ENCODE measurements at regions not wholly inside any gene's neighbourhood (a gene's known extent, or its start where the extent isn't known, plus 50 kb on each side); places are given as distances from the start of the nearest gene placed in this dataset.

DNA sequence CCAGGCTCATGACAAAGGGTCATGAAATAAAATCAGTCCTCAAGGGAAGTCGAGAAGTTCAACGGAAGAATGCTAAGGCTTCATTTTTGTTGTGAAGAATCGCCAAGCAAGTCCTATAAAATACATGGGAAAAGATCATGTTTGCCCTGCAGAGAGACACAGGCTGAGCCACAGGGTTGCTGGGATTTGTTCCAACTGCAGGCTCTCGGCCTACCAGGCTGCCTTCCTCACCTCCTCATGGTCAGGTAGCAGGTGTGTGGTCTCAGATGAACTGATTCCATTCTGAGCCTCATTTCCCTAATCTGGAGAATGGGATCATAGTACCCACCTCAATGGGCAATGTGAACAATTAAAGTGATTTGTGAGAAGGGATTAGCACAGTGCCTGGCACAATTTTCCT, 114.9 kb upstream of the SPATA13 start:
- H3K27ac ChIP-seq (ENCODE audit: low read length): no peak overlapping the region
- H3K9me3 ChIP-seq (ENCODE audit: control insufficient read depth, insufficient read depth, low read length): no peaks in the 10 kb centered on the region; the same call in 1 of the 2 replicates
- no peak for DNase-seq (ENCODE audit: low read depth, low spot score)
- H3K4me3 ChIP-seq (ENCODE audit: low read length): no peak overlapping the region
- no CpG with 5 or more reads among the region's 4 CpGs for WGBS (ENCODE audit: insufficient coverage, insufficient read length)
- H3K4me1 ChIP-seq (ENCODE audit: control insufficient read depth, insufficient read depth, low read length): peaks cover 1% of the 10 kb centered on the region; the same call in 1 of the 2 replicates
- H3K27me3 ChIP-seq (ENCODE audit: control insufficient read depth, insufficient read depth, low read length): 0 out of 2 replicates have a peak, but pooled peaks cover 2% of the 10 kb centered on the region
- H3K36me3 ChIP-seq (ENCODE audit: control insufficient read depth, insufficient read depth, low read length): no peaks in the 10 kb centered on the region

DNA sequence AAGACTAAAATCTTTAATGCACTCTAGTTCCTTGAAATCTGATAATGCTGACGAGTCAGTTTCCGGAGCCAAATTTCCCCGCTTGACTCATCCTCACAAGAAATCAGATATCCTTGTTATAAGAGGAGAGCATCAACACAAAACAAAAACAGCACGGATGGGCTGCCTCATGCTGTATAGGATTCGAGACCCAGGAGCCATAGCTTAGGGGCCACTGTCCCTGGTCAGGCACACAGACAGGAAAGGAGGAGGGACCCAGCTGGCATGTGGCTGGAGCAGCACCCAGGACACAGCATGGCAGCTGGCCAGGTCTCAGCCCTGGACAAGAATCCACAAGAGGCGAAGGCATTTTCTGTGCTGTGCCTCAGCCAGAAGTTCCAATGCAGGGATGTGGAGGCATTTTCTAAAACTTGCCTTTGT, 110.2 kb upstream of the SPATA13 start:
- no CpG with 5 or more reads among the region's 6 CpGs for WGBS (ENCODE audit: insufficient coverage, insufficient read length)
- Histone ChIP-seq H3K27ac (ENCODE audit: low read length) (no peak overlapping the region), H3K4me3 (ENCODE audit: low read length) (no peak overlapping the region), H3K4me1 (ENCODE audit: control insufficient read depth, insufficient read depth, low read length) (peaks cover 7% of the 10 kb centered on the region; the same call in 1 of the 2 replicates), H3K9me3 (ENCODE audit: control insufficient read depth, insufficient read depth, low read length) (no peaks in the 10 kb centered on the region; the same call in 1 of the 2 replicates), H3K27me3 (ENCODE audit: control insufficient read depth, insufficient read depth, low read length) (no peaks in the 10 kb centered on the region), H3K36me3 (ENCODE audit: control insufficient read depth, insufficient read depth, low read length) (no peaks in the 10 kb centered on the region)
- no peak for DNase-seq (ENCODE audit: low read depth, low spot score)

DNA sequence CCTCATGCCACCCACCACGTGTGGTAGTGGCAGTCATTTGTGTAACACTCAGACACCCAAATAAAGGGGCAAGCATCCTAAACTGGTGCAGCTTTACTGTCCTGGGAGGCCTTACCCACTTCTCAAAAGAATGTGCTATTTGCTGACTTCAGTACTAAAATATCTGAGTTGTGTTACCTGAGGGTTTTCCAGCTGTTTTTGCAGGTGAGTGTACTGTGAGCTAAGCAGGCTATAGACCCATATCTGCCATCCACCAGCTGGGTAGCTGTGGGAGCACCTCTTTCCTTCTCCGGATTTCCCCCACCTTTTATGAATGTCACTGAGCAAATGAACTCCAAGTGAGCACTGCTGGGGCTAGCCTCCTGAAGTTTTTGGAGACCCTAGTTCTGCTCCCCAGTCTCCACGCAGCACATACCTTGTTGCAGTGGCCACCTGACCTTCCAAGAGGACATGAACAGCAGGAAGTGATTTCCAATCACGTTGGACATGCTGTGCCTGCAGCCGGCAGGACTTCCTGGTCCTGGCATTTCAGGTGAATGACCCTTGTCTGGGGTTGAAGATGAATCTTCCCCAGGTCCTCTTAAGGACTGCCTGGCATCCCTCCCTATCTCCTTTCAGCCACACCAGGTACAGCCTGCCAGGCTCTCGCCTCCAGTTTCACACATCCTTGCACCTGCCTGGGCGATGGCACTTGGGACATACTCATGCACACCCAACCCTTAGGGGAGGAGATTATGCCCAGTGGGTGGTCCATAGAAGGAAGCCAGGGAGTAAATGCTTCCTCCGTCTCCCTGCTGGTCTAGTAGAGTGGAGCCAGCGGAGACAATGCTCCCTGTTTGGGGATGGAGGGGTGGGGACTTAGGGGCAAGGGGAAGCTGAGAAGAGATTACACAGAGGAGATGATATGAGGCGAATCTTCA, 109.5 kb upstream of the SPATA13 start:
- H3K27me3 ChIP-seq (ENCODE audit: control insufficient read depth, insufficient read depth, low read length): no peaks in the 10 kb centered on the region
- H3K27ac ChIP-seq (ENCODE audit: low read length): no peak overlapping the region
- H3K36me3 ChIP-seq (ENCODE audit: control insufficient read depth, insufficient read depth, low read length): no peaks in the 10 kb centered on the region
- H3K9me3 ChIP-seq (ENCODE audit: control insufficient read depth, insufficient read depth, low read length): no peaks in the 10 kb centered on the region; the same call in 1 of the 2 replicates
- H3K4me3 ChIP-seq (ENCODE audit: low read length): no peak overlapping the region
- peaks cover 7% of the 10 kb centered on the region; the same call in 1 of the 2 replicates for H3K4me1 ChIP-seq (ENCODE audit: control insufficient read depth, insufficient read depth, low read length)
- no peak for DNase-seq (ENCODE audit: low read depth, low spot score)
- no CpG with 5 or more reads among the region's 10 CpGs for WGBS (ENCODE audit: insufficient coverage, insufficient read length)

DNA sequence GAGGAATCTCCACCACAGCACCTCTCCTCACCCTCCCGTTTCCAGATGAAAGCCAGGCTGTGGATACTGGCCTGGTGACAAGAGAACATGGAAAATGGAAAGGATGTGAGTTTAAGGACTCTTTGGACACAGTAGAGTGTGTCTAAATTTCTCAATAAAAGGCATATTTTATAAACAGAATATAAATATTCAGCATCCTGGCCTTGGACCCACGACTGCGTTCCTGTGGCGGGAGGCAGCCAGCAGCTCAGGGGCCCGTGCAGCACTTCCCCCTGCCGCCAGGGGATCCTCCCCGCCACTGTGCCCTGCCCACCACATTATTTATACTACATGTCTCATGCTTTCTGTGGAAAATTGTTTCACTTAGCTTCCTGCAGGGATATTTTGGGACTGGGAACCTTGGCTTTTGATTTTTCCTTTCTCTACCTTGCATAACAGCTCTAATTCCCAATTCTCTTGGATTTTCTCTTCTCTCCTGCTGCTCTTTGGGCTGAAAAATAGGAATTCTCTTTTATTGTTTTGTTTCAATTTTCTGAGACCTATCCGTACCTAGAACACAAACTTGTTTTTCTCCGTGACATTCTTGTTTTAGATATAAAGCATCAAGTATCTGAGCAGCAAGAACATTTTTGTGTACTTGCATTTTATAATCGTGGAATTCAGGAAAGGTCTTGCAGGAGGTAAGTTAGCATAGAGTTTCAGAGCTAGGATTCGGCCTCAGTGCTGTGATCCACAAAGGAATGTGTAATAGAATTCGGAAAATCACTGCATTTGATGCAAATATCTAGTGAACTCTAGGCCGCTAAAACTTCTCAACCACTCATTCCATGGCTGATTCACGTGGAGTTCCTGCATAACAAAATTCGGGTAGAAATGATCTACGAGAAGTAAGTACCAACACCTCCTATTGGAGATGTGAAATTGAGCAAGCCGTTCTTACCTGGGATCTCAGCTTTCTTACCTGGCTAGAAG, 107.7 kb upstream of the SPATA13 start:
- no peak for DNase-seq (ENCODE audit: low read depth, low spot score)
- Histone ChIP-seq H3K9me3 (ENCODE audit: control insufficient read depth, insufficient read depth, low read length) (no peaks in the 10 kb centered on the region), H3K27ac (ENCODE audit: low read length) (no peak overlapping the region), H3K4me1 (ENCODE audit: control insufficient read depth, insufficient read depth, low read length) (peaks cover 7% of the 10 kb centered on the region; the same call in 1 of the 2 replicates), H3K27me3 (ENCODE audit: control insufficient read depth, insufficient read depth, low read length) (no peaks in the 10 kb centered on the region), H3K36me3 (ENCODE audit: control insufficient read depth, insufficient read depth, low read length) (no peaks in the 10 kb centered on the region), H3K4me3 (ENCODE audit: low read length) (no peak overlapping the region)
- no CpG with 5 or more reads among the region's 17 CpGs for WGBS (ENCODE audit: insufficient coverage, insufficient read length)

DNA sequence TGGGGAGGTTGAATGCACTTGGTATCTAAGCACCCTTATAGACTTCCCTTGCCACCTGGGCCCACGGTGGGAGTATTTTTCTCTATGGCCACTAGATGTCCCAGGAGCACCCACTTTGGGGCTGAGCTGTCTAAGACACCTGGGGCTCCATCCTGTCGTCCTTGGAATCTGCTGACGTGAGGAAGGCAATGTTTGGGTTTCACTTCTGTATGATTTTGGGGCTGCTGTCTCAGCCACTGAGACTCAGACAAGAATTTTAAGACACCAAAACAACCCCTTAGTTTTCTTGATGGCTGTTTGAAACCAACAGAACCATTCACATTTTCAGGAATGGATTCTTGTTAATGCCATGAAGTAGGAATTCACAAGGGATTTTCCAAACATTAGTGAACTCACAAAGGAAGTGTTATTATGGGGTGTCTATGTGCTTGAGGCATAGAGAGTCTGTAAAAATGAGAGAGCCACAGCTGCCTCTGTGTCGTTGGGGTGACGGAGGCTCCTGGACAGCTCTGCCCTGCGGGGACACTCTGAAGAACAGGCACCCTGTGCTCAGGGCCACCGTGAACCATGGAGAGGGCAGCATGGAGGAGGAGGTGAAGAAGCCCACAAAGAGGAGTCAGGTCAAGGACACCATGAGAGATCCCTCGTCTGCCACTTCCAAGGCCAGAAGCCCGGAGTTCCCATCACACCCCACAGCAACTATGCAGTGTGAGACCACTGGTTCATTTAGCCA, 106.8 kb upstream of the SPATA13 start:
- no CpG with 5 or more reads among the region's 9 CpGs for WGBS (ENCODE audit: insufficient coverage, insufficient read length)
- no peak overlapping the region for H3K4me3 ChIP-seq (ENCODE audit: low read length)
- peak; percentile 72 for DNase-seq (ENCODE audit: low read depth, low spot score)
- H3K4me1 ChIP-seq (ENCODE audit: control insufficient read depth, insufficient read depth, low read length): peaks cover 7% of the 10 kb centered on the region; the same call in 1 of the 2 replicates
- H3K27me3 ChIP-seq (ENCODE audit: control insufficient read depth, insufficient read depth, low read length): no peaks in the 10 kb centered on the region
- no peaks in the 10 kb centered on the region for H3K36me3 ChIP-seq (ENCODE audit: control insufficient read depth, insufficient read depth, low read length)
- H3K27ac ChIP-seq (ENCODE audit: low read length): no peak overlapping the region
- no peaks in the 10 kb centered on the region for H3K9me3 ChIP-seq (ENCODE audit: control insufficient read depth, insufficient read depth, low read length)

DNA sequence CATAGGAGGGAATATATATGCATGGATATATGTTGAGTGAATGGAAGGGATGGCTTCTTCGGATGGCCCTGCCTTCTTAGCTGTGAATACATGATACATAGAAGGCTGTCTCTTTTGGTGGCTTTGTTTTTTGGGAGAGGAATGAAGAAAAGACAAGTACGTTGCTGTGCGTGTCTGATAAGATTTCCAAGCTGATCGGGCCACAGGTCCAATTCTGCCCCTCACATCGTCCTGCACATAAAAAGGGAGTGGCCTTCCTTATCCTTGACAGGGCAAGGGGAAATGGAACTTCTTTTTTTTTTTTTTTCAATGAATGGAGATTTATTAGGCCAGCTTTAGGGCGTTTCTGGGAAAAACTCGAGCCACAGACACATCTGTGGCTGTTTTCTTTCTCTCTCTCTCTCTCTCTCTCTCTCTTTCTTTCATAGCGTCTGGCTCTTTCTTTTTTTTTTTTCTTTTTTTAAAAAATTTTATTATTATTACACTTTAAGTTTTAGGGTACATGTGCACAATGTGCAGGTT, 103.8 kb upstream of the SPATA13 start:
- Histone ChIP-seq H3K4me1 (ENCODE audit: control insufficient read depth, insufficient read depth, low read length) (peaks cover 3% of the 10 kb centered on the region; the same call in 1 of the 2 replicates), H3K9me3 (ENCODE audit: control insufficient read depth, insufficient read depth, low read length) (no peaks in the 10 kb centered on the region), H3K27me3 (ENCODE audit: control insufficient read depth, insufficient read depth, low read length) (no peaks in the 10 kb centered on the region), H3K27ac (ENCODE audit: low read length) (no peak overlapping the region), H3K4me3 (ENCODE audit: low read length) (no peak overlapping the region), H3K36me3 (ENCODE audit: control insufficient read depth, insufficient read depth, low read length) (no peaks in the 10 kb centered on the region)
- no peak for DNase-seq (ENCODE audit: low read depth, low spot score)
- WGBS (ENCODE audit: insufficient coverage, insufficient read length): no CpG with 5 or more reads among the region's 8 CpGs

DNA sequence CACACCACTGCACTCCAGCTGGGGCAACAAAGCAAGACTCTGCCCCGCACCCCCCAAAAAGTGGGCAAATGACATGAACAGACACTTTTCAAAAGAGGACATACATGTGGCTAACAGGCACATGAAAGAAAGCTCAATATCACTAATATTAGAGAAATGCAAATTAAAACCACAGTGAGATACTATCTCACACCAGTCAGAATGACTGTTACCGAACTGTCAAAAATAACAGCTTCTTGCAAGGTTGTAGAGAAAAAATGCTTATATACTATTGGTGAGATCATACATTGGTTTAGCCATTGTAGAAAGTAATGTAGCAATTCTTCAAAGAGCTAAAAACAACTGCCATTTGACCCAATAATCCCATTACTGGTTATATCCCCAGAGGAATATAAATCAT, 99.5 kb upstream of the SPATA13 start:
- Histone ChIP-seq H3K27ac (ENCODE audit: low read length) (no peak overlapping the region), H3K36me3 (ENCODE audit: control insufficient read depth, insufficient read depth, low read length) (no peaks in the 10 kb centered on the region), H3K9me3 (ENCODE audit: control insufficient read depth, insufficient read depth, low read length) (no peaks in the 10 kb centered on the region), H3K27me3 (ENCODE audit: control insufficient read depth, insufficient read depth, low read length) (no peaks in the 10 kb centered on the region), H3K4me1 (ENCODE audit: control insufficient read depth, insufficient read depth, low read length) (no peaks in the 10 kb centered on the region), H3K4me3 (ENCODE audit: low read length) (no peak overlapping the region)
- WGBS (ENCODE audit: insufficient coverage, insufficient read length): no CpG with 5 or more reads among the region's 2 CpGs
- no peak for DNase-seq (ENCODE audit: low read depth, low spot score)

DNA sequence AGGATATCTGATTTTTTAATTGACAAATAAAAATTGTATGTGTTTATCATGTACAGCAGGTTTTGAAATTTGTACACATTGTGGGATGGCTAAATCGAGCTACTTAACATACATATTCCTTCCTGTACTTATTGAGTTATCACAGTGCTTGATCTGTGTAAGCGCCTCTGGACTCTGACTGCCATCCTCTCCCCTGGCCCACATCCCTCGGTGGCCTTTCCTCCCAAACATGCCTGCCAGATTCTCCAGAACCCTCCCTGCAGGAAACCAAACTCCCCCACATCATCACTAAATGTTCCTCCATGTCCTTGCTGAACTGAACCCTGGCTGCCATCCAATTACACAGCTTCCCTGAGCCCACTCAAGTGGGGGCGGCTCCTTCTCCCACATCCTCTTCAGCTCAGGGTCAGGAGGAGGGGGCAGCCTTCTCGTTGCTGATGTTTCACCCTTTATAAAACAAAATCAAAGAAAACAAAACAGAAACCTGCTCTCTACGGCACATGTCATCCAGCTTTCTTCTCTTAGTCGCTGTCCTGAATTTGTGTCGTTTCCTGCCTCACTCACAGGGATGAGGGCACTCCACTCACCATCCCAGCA, 97.1 kb upstream of the SPATA13 start:
- H3K9me3 ChIP-seq (ENCODE audit: control insufficient read depth, insufficient read depth, low read length): no peaks in the 10 kb centered on the region
- no CpG with 5 or more reads among the region's 8 CpGs for WGBS (ENCODE audit: insufficient coverage, insufficient read length)
- no peak overlapping the region for H3K27ac ChIP-seq (ENCODE audit: low read length)

DNA sequence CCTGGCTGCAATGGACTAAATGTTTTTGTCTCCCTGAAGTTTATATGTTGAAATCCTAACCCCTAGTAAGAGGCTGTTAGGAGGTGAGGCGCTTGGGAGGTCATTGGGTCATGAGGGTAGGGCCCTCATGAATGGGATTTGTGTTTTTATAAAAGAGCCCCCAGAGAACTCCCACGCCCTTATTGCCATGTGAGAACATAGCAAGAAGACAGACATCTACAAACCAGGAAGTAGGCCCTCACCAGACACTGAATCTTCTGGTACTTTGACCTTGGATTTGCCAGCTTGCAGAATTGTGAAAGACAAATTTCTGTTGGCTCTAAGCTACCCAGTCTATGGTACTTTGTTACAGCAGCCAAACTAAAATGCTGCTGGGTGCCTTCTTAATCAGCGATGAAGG, 96.1 kb upstream of the SPATA13 start:
- Histone ChIP-seq H3K4me3 (ENCODE audit: low read length) (no peak overlapping the region), H3K4me1 (ENCODE audit: control insufficient read depth, insufficient read depth, low read length) (peaks cover 3% of the 10 kb centered on the region; the same call in 1 of the 2 replicates), H3K36me3 (ENCODE audit: control insufficient read depth, insufficient read depth, low read length) (no peaks in the 10 kb centered on the region), H3K9me3 (ENCODE audit: control insufficient read depth, insufficient read depth, low read length) (no peaks in the 10 kb centered on the region), H3K27me3 (ENCODE audit: control insufficient read depth, insufficient read depth, low read length) (no peaks in the 10 kb centered on the region), H3K27ac (ENCODE audit: low read length) (no peak overlapping the region)
- WGBS (ENCODE audit: insufficient coverage, insufficient read length): no CpG with 5 or more reads among the region's 3 CpGs
- no peak for DNase-seq (ENCODE audit: low read depth, low spot score)

More for the DNA sequence above, 97.1 kb upstream of the SPATA13 start:
- Histone ChIP-seq H3K4me3 (ENCODE audit: low read length) (no peak overlapping the region), H3K27me3 (ENCODE audit: control insufficient read depth, insufficient read depth, low read length) (no peaks in the 10 kb centered on the region), H3K36me3 (ENCODE audit: control insufficient read depth, insufficient read depth, low read length) (no peaks in the 10 kb centered on the region), H3K4me1 (ENCODE audit: control insufficient read depth, insufficient read depth, low read length) (peaks cover 3% of the 10 kb centered on the region; the same call in 1 of the 2 replicates)
- DNase-seq (ENCODE audit: low read depth, low spot score): no peak
